Vagina (tissue), 2 donors: ENCODE measurements at regions not wholly inside any gene's neighbourhood (a gene's known extent, or its start where the extent isn't known, plus 50 kb on each side); places are given as distances from the start of the nearest gene placed in this dataset.

Experiments
- POLR2A ChIP-seq, 2 donors: fragments of 450-650 bp; IDR thresholded peaks; one replicate each; pipeline ENCODE4 v1.6.1; 2017; ENCODE audit warnings: antibody characterized with exemption in 2 of 2, mild to moderate bottlenecking in 2 of 2, moderate library complexity in 2 of 2
- TF ChIP-seq, protein P1 (sequence below), 3 experiments: fragments of 450-650 bp in 2 of 3; fragments of 200-600 bp in 1 of 3; sonication (generic) in 1 of 3; IDR thresholded peaks; one replicate each; pipeline ENCODE4 v1.5.1; 2017 to 2019; ENCODE audit warnings: antibody characterized with exemption in 3 of 3, mild to moderate bottlenecking in 2 of 3, moderate library complexity in 2 of 3

DNA sequence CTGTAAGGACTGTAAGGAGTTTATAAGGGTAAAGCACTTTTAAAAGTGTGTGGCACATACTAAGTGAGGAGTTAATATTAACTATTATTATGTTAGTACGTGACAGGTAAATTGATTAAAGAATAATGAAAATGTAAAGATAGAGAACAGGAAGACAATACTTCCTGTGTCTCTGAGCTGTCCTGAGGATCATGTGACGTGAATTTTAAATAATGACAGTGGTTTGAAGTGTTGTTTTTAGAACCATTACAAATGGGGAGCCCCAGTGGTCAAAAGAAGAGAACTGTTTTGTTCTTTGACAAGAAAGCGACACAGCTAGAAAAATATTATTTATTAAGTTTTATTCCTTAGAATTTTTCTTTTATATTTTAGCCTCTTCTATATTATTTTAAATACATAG is 241.2 kb upstream of the STARD13 start:
- TF ChIP-seq, protein P1, sequence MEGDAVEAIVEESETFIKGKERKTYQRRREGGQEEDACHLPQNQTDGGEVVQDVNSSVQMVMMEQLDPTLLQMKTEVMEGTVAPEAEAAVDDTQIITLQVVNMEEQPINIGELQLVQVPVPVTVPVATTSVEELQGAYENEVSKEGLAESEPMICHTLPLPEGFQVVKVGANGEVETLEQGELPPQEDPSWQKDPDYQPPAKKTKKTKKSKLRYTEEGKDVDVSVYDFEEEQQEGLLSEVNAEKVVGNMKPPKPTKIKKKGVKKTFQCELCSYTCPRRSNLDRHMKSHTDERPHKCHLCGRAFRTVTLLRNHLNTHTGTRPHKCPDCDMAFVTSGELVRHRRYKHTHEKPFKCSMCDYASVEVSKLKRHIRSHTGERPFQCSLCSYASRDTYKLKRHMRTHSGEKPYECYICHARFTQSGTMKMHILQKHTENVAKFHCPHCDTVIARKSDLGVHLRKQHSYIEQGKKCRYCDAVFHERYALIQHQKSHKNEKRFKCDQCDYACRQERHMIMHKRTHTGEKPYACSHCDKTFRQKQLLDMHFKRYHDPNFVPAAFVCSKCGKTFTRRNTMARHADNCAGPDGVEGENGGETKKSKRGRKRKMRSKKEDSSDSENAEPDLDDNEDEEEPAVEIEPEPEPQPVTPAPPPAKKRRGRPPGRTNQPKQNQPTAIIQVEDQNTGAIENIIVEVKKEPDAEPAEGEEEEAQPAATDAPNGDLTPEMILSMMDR (IDR thresholded peaks at IDR 0.05) = no peak
- no peak for TF ChIP-seq POLR2A (IDR thresholded peaks at IDR 0.05)
